ENCODE measurements at regions not wholly inside any gene's neighbourhood (a gene's known extent, or its start where the extent isn't known, plus 50 kb on each side); places are given as distances from the start of the nearest gene placed in this dataset.
A peak's percentile ranks its signal among the peaks of the same experiment; 100 is the strongest.
"Not testable (repeated sequence)": the region's sequence is repeated elsewhere in the genome, so short reads cannot be mapped to it uniquely, and the experiment has no call there.

DNA sequence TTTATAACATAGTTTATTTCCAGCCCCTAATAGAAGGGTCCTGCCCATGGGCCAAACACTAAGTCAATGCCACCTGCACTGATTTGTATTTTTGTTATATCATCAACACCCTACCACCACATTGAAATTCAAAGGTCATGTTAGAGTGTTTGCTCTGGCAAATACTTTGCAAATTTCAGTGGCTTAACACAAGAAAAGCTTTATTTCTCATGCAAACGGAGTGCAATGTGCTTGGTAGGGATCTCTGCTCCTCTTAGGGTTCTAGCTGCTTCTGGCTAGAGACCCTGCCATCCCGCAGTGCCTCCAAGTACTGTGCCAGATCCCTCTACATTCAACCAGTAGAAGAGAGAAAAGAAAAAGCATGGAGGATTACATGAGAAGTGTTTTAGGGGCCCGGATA lies 230.8 kb upstream of the TET2 start:
- H3K4me3 ChIP-seq (replicated peaks in 1 of 2; ENCODE audit: low read depth in 2 of 2, low read length in 2 of 2): no peak overlapping the region
- TF ChIP-seq, protein P1, sequence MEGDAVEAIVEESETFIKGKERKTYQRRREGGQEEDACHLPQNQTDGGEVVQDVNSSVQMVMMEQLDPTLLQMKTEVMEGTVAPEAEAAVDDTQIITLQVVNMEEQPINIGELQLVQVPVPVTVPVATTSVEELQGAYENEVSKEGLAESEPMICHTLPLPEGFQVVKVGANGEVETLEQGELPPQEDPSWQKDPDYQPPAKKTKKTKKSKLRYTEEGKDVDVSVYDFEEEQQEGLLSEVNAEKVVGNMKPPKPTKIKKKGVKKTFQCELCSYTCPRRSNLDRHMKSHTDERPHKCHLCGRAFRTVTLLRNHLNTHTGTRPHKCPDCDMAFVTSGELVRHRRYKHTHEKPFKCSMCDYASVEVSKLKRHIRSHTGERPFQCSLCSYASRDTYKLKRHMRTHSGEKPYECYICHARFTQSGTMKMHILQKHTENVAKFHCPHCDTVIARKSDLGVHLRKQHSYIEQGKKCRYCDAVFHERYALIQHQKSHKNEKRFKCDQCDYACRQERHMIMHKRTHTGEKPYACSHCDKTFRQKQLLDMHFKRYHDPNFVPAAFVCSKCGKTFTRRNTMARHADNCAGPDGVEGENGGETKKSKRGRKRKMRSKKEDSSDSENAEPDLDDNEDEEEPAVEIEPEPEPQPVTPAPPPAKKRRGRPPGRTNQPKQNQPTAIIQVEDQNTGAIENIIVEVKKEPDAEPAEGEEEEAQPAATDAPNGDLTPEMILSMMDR (IDR thresholded peaks at IDR 0.05; ENCODE audit: low read depth, low read length): no peak
- no peak for DNase-seq (ENCODE audit: low read depth in 2 of 2)

DNA sequence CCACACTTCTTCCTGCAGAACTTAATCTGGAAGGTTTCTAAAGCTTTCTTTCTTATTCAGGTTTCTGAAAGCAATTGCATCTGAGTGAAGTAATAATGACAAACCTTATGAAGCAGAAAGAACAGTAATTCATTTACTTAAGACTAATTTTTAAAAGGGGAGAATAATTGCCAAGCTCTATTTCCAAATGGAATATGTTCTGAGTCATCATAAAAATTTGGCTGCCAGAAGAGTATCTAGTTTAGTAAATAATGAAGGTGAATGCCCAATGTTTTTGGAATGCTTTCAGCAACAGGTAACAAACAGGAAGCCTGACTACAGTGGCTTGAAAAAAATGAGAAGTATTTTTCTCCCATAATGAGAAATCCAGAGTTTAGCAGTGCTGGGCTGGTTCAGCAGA lies 227.3 kb upstream of the TET2 start:
- no peak overlapping the region for H3K4me3 ChIP-seq (replicated peaks in 1 of 2; ENCODE audit: low read depth in 2 of 2, low read length in 2 of 2)
- TF ChIP-seq, protein P1 (IDR thresholded peaks at IDR 0.05; ENCODE audit: low read depth, low read length): no peak
- no peak for DNase-seq (ENCODE audit: low read depth in 2 of 2)

DNA sequence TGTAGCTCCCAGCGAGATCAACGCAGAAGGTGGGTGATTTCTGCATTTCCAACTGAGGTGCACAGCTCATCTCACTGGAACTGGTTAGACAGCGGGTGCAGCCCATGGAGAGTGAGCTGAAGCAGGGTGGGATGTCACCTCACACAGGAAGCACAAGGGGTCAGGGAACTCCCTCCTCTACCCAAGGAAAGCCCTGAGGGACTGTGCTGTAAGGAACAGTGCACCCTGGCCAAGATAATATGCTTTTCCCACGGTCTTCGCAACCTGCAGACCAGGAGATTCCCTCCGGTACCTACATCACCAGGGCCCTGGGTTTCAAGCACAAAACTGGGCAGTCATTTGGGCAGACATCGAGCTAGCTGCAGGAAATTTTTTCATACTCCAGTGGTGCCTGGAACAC lies 216.4 kb upstream of the TET2 start:
- TF ChIP-seq, protein P1 (IDR thresholded peaks at IDR 0.05; ENCODE audit: low read depth, low read length): no peak
- no peak overlapping the region for H3K4me3 ChIP-seq (replicated peaks in 1 of 2; ENCODE audit: low read depth in 2 of 2, low read length in 2 of 2)
- no peak for DNase-seq (ENCODE audit: low read depth in 2 of 2)

DNA sequence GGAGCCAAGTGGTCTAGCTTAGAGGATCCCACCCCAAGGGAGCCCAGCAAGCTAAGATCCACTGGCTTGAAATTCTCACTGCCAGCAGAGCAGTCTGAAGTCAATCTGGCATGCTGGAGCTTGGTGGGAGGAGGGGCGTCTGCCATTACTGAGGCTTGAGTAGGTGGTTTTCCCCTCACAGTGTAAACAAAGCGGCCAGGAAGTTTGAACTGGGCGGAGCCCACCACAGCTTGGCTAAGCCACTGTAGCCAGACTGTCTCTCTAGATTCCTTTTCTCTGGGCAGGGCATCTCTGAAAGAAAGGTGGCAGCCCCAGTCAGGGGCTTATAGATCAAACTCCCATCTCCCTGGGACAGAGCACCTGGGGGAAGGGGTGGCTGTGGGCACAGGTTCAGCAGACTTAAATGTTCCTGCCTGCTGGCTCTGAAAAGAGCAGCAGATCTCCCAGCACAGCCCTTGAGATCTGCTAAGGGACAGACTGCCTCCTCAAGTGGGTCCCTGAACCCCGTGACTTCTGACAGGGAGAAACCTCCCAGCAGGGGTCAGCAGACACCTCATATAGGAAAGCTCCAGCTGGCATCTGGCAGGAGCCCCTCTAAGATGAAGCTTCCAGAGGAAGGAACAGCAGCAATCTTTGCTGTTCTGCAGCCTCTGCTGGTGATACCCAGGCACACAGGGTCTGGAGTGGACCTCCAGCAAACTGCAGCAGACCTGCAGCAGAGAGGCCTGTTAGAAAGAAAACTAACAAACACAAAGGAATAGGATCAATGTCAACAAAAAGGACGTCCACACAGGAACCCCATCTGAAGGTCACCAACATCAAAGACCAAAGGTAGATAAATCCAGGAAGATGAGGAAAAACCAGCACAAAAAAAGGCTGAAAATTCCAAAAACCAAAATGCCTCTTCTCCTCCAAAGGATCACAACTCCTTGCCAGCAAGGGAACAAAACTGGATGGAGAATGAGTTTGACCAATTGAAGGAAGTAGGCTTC lies 215.6 kb upstream of the TET2 start:
- TF ChIP-seq, protein P1 (IDR thresholded peaks at IDR 0.05; ENCODE audit: low read depth, low read length): peak; percentile 42
- DNase-seq (ENCODE audit: low read depth in 2 of 2): peak; percentile 53 to 56
- not testable (repeated sequence) for H3K4me3 ChIP-seq (replicated peaks in 1 of 2; ENCODE audit: low read depth in 2 of 2, low read length in 2 of 2)

DNA sequence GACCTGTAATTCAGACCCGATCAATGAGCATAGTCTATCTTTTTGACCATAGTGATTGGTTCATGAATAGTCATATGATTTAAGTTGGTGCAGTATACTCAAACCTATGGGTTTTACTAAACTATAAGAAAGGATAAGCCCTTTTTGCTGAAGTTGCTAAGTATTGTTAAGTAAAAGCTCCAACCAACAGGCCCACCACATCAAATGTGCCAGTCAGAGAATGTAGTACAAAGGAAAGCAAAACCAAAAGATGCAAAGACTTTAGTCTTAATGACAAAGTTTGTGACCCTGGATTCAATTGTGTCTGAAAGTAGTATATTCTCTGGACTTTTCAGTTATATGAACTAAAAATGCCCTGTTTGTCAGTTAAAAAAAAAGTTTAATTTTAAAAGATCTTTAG lies 208.1 kb upstream of the TET2 start:
- TF ChIP-seq, protein P1 (IDR thresholded peaks at IDR 0.05; ENCODE audit: low read depth, low read length): no peak
- no peak for DNase-seq (ENCODE audit: low read depth in 2 of 2)
- no peak overlapping the region for H3K4me3 ChIP-seq (replicated peaks in 1 of 2; ENCODE audit: low read depth in 2 of 2, low read length in 2 of 2)

DNA sequence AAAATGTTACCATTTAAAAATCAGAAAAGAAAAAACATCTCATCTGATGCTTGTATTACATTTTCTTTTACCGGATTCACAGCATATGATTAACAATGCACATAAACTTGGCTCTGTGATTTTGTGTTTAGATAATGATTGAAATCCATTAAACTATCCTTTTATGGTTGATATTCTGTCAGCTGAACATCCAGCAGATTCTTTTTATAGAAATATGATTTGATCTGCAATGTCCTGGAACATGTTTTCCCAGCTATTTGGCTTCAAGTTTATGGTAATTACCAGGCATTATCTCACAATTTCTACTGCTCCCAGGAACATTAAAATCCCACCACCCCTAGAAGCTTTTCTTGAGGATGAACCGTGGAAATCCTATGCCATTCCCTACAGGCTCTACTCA lies 205.7 kb upstream of the TET2 start:
- no peak for DNase-seq (ENCODE audit: low read depth in 2 of 2)
- H3K4me3 ChIP-seq (replicated peaks in 1 of 2; ENCODE audit: low read depth in 2 of 2, low read length in 2 of 2): no peak overlapping the region
- TF ChIP-seq, protein P1 (IDR thresholded peaks at IDR 0.05; ENCODE audit: low read depth, low read length): no peak
